Fibroblast of lung (primary cell): ENCODE measurements at regions not wholly inside any gene's neighbourhood (a gene's known extent, or its start where the extent isn't known, plus 50 kb on each side); places are given as distances from the start of the nearest gene placed in this dataset.

Experiments used
- DNase-seq, 2 donors: peaks; one replicate each; pipeline versions ENCODE4 v3.0.0 to v3.0.0-alpha.2; 2010; ENCODE audit warnings: low read depth in 2 of 2
- H2AFZ ChIP-seq: 2 replicates; pipeline ENCODE4 v1.5.1; 2012; ENCODE audit warnings: low read length, control low read depth, inconsistent platforms
- H3K27ac ChIP-seq: 2 replicates; pipeline ENCODE4 v1.5.1; 2011; ENCODE audit warnings: low read length, control low read depth; ENCODE audit not compliant: insufficient read depth
- H3K27me3 ChIP-seq: 2 replicates; pipeline ENCODE4 v1.5.1; 2011; ENCODE audit warnings: mild to moderate bottlenecking, low read length; ENCODE audit not compliant: control insufficient read depth, insufficient read depth
- H3K36me3 ChIP-seq: 2 replicates; pipeline ENCODE4 v1.5.1; 2011; ENCODE audit warnings: low read length; ENCODE audit not compliant: control insufficient read depth, insufficient read depth
- H3K4me1 ChIP-seq: 2 replicates; pipeline ENCODE4 v1.5.1; 2011; ENCODE audit warnings: low read length; ENCODE audit not compliant: control insufficient read depth, insufficient read depth; ENCODE audit errors: extremely low read depth
- H3K4me2 ChIP-seq: 2 replicates; pipeline ENCODE4 v1.5.1; 2011; ENCODE audit warnings: low read length, control low read depth; ENCODE audit not compliant: insufficient read depth; ENCODE audit errors: extremely low read depth
- H3K4me3 ChIP-seq, 4 experiments: fragments of 200-600 bp in 1 of 4; sonication (generic) in 1 of 4; replicated peaks in 1 of 4; 2 replicates each; pipeline ENCODE4 v1.5.1; 2011 to 2016; ENCODE audit warnings: low read length in 4 of 4, low read depth in 3 of 4, mild to moderate bottlenecking in 3 of 4, control low read depth in 2 of 4, inconsistent platforms in 1 of 4, mixed read lengths in 1 of 4; ENCODE audit not compliant: insufficient read depth in 1 of 4; ENCODE audit errors: control extremely low read depth in 1 of 4
- H3K79me2 ChIP-seq: 2 replicates; pipeline ENCODE4 v1.5.1; 2012; ENCODE audit warnings: mild to moderate bottlenecking, low read length, inconsistent platforms; ENCODE audit not compliant: control insufficient read depth, insufficient read depth
- H3K9ac ChIP-seq: 2 replicates; pipeline ENCODE4 v1.5.1; 2011; ENCODE audit warnings: mild to moderate bottlenecking, low read length, control low read depth; ENCODE audit not compliant: insufficient read depth
- H3K9me3 ChIP-seq: 2 replicates; pipeline ENCODE4 v1.5.1; 2012; ENCODE audit warnings: low read depth, low read length; ENCODE audit not compliant: control insufficient read depth, insufficient read depth
- H4K20me1 ChIP-seq: 2 replicates; pipeline ENCODE4 v1.5.1; 2011; ENCODE audit warnings: low read length; ENCODE audit not compliant: control insufficient read depth, insufficient read depth; ENCODE audit errors: extremely low read depth
- EZH2 ChIP-seq: IDR thresholded peaks from 2 replicates; pipeline ENCODE4 v1.5.1; 2012; ENCODE audit warnings: low read length, control low read depth, mild to moderate bottlenecking; ENCODE audit errors: missing control alignments
- TF ChIP-seq, protein P1 (sequence below), 2 donors: IDR thresholded peaks in 1 of 2; conservative IDR thresholded peaks in 1 of 2; 1 replicate in 1 of 2; 2 replicates in 1 of 2; pipeline ENCODE4 v1.5.1; 2011 to 2012; ENCODE audit warnings: low read length in 2 of 2, control low read depth in 1 of 2, inconsistent platforms in 1 of 2, low read depth in 1 of 2, mild to moderate bottlenecking in 1 of 2

DNA sequence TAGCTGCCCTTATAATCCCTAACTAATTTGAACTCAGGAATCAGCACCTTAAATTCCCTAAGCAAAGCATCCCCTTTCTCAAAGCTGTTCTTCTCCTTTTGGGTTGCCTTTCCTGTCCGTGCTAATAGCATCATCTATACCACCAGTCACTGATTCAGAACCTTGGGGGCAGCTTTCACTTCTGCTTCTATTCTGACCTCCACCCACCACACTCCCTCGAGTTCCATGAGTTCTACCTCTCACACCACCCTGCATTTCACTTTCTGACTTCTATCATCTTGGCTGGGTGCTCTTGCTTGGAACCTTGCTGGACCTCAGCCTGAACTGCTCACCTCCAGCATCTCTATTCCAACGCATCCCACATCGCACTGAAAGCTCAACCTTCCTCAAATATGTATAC is 55.4 kb upstream of the KCNMB2 start:
- Histone ChIP-seq H3K4me2 (no peak overlapping the region), H3K4me3 (no peak overlapping the region), H3K36me3 (no peaks in the 10 kb centered on the region), H3K79me2 (no peaks in the 10 kb centered on the region), H3K4me1 (no peaks in the 10 kb centered on the region), H3K9ac (no peak overlapping the region), H3K27me3 (no peaks in the 10 kb centered on the region), H2AFZ (no peak overlapping the region), H4K20me1 (no peaks in the 10 kb centered on the region), H3K9me3 (no peaks in the 10 kb centered on the region), H3K27ac (no peak overlapping the region)
- no peak for DNase-seq
- no peak for TF ChIP-seq EZH2
- TF ChIP-seq, protein P1, sequence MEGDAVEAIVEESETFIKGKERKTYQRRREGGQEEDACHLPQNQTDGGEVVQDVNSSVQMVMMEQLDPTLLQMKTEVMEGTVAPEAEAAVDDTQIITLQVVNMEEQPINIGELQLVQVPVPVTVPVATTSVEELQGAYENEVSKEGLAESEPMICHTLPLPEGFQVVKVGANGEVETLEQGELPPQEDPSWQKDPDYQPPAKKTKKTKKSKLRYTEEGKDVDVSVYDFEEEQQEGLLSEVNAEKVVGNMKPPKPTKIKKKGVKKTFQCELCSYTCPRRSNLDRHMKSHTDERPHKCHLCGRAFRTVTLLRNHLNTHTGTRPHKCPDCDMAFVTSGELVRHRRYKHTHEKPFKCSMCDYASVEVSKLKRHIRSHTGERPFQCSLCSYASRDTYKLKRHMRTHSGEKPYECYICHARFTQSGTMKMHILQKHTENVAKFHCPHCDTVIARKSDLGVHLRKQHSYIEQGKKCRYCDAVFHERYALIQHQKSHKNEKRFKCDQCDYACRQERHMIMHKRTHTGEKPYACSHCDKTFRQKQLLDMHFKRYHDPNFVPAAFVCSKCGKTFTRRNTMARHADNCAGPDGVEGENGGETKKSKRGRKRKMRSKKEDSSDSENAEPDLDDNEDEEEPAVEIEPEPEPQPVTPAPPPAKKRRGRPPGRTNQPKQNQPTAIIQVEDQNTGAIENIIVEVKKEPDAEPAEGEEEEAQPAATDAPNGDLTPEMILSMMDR (conservative IDR thresholded peaks at IDR 0.05 in 1 of 2, IDR thresholded peaks at IDR 0.05 in 1 of 2; ENCODE audit: low read depth in 1 of 2, low read length in 2 of 2): no peak

DNA sequence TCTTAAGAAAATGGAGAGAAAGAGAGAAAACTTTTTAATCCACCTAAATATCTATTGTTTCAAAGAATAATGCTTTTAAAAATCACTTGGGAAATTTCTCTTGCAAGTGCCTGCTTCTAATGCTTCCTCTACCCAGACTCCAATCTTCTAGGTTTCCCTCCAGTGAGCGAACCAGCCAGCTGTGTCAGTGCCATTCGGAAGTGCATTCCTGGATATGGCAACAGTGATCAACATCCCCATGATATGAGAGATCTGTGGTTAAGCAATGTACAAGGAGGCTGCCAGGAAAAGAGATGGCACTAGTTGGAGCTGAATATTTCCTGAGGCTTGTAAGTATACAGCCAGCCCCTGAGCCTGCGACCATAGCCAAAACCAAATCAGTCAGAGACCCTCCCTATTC is 53.3 kb upstream of the KCNMB2 start:
- Histone ChIP-seq H3K9ac (no peak overlapping the region), H3K27me3 (no peaks in the 10 kb centered on the region), H2AFZ (no peak overlapping the region), H3K4me2 (no peak overlapping the region), H3K27ac (no peak overlapping the region), H3K36me3 (no peaks in the 10 kb centered on the region), H3K9me3 (no peaks in the 10 kb centered on the region), H3K4me3 (no peak overlapping the region), H4K20me1 (no peaks in the 10 kb centered on the region), H3K4me1 (no peaks in the 10 kb centered on the region), H3K79me2 (no peaks in the 10 kb centered on the region)
- TF ChIP-seq EZH2: no peak
- TF ChIP-seq, protein P1 (conservative IDR thresholded peaks at IDR 0.05 in 1 of 2, IDR thresholded peaks at IDR 0.05 in 1 of 2; ENCODE audit: low read depth in 1 of 2, low read length in 2 of 2): no peak
- DNase-seq: no peak

DNA sequence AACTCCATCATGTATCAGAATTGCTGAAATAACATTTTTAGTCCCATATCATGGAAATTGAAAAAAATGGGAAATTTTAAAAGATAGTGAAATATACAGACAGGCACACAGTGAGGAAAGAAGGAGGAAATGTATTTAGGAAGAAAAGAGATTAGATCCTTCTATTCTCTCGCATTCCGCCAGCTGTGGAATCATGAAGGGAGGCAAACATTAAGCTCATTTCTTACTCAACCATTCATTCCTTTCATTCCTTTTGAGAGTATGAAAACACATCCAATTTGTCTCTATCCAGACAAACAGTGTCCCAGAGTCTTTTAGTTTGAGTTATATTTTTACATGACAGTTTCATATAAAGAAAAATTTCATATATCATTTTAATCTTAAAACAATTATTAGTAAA is 52.5 kb upstream of the KCNMB2 start:
- no peak overlapping the region for H2AFZ ChIP-seq
- H3K36me3 ChIP-seq: no peaks in the 10 kb centered on the region
- H4K20me1 ChIP-seq: no peaks in the 10 kb centered on the region
- no peaks in the 10 kb centered on the region for H3K27me3 ChIP-seq
- no peaks in the 10 kb centered on the region for H3K4me1 ChIP-seq
- TF ChIP-seq EZH2: no peak
- TF ChIP-seq, protein P1 (conservative IDR thresholded peaks at IDR 0.05 in 1 of 2, IDR thresholded peaks at IDR 0.05 in 1 of 2; ENCODE audit: low read depth in 1 of 2, low read length in 2 of 2): no peak
- peak in 1 of 2 donors; percentile 16 for DNase-seq
- H3K9me3 ChIP-seq: no peaks in the 10 kb centered on the region
- H3K9ac ChIP-seq: no peak overlapping the region
- H3K79me2 ChIP-seq: no peaks in the 10 kb centered on the region
- no peak overlapping the region for H3K4me3 ChIP-seq
- H3K4me2 ChIP-seq: no peak overlapping the region
- no peak overlapping the region for H3K27ac ChIP-seq
